Kasumi-1 (cell line): ENCODE measurements at regions not wholly inside any gene's neighbourhood (a gene's known extent, or its start where the extent isn't known, plus 50 kb on each side); places are given as distances from the start of the nearest gene placed in this dataset.

Experiments
- DNase-seq, 2 experiments: peaks; one replicate each; lab custom pipeline; 2025; lab: John Stamatoyannopoulos, UW

DNA sequence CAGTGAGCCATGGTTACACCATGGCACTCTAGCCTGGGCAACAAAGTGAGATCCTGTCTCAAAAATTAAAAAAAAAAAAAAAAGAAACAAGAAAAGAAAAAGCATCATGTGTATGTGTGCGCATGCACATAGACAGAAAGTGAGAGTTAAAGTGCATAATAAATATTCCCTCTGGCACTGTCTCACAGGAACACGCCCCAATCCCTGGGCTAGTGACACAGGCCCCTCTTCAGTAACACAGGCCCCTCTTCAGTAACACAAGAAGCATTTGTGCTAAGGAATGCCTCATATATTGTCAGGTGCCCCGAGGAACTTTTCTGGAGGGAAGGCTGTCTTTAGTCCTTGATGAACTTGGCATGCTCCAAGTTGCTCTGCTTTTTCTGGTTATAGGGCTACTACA lies 57.5 kb downstream of the RPL27A start:
- DNase-seq: no peak

DNA sequence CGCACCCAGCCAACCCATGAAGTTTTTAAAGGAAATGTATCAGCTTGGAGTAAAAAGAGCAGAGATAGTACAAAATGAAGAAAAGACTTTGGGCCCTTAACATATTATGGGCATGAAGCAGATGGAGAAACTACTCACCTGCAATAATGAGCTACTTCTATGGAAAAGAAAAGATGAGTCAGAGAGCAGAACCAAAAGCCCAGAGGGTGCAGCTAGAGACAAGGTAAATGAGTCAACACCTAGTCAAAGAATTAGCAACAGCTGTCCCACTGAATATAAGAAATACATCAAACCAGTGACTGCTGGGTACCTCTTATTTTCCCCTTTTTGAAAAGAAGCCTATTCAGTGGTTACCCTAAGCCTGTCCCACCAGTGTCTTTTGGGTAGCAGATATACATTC lies 61.8 kb downstream of the RPL27A start:
- DNase-seq: no peak

DNA sequence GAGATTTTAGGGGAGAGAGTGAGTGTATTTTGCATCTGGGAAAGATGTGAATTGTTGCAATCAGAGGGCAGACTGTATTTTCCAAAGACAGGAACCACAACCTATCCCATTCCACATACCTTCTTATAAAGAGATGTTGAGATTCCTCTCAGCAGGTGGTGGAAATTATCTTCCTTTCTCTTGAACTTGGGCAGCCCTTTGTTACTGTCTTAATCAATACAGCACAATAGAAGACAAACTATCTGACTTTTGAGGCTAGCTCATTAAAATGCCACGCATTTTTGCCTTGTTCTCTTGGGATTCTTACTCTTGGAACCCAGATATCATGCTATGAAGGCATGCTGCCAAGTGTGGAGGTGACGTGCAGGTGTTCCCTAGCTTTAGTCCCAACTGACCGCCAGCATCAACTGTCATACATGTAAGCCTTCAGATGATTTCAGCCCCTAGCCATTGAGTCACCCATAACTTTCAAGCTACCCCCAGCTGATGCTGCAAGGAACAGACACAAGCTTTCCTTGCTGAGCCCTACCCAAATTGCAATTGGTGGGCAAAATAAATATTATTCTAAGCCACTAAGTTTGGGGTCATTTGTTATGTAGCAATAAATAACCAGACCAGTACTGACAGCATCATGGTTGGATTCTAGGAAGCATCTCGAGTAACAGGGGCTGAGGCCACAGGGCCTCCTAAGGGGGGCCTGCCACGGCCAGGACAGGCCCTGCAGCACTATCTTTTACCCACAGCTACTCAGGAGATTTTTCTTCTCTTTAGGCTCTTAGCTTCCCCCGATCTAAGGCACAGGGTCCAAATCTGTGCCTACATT lies 63.0 kb downstream of the RPL27A start:
- no peak for DNase-seq

DNA sequence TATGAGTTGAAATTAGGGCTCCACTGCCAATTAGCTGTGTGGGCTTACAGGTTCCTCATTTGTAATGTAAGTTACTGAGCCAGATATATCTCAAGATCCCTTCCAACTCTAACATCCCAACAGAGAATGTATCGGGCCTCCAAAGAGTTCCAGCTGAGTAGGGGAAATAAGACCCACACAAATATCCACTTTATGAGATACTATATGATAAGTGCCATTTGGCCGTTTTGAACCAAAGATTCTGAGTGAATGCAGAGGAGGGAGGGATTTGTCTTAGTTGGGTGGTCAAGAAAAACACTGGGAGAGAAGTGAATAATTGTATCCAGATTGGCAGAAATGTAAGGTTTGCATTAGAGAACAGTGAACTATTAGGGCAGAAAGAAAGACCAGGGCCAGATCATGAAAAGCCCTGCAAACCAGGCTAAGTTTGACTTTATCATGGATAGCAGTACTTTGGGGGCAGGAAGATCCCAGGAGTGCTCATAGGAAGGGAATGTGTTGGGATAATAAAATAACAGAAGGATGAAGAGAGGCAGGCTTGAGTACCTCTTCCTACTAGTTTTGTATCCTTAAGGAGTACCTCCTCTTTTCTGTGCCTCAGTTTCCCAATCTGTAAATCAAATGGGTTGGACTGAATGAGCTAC lies 63.9 kb downstream of the RPL27A start:
- no peak for DNase-seq

DNA sequence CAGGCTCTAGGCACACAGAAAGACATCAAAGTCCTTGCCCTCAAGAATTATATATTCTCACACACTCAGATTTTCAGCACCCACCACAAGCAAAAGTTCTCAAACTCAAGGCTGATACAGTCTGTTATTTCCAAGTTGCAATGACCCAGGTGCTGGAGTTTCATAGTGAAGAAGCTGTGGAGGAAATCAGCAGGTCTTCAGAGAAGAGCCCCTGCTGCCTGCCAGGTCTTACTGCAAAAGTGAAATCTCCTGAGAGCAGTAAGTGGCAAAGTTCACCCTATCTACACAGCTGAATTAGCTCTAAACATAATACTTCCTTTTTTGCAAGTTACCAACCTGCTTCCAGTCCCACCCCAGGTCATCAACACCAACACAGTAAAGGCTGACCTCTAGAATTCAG lies 64.6 kb downstream of the RPL27A start:
- no peak for DNase-seq

DNA sequence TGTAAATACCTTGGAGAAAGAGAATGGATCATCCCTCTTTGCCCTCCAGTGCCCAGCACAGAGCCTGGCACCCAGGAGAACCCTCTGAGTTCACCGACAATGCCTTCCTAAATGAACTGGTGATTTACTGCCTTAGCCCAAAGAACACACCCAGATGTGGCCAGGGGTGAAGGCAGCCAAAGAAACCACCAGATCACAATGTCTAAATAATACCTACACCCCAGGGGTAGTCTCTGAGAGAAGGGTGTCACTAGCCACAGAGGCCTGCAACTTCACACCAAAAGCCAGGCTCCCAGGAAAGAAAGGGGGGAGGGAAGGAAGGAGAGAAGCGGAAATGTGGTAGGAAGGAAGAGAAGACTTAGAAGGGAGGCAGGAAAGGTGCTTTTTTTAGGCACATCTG lies 65.7 kb downstream of the RPL27A start:
- no peak for DNase-seq

DNA sequence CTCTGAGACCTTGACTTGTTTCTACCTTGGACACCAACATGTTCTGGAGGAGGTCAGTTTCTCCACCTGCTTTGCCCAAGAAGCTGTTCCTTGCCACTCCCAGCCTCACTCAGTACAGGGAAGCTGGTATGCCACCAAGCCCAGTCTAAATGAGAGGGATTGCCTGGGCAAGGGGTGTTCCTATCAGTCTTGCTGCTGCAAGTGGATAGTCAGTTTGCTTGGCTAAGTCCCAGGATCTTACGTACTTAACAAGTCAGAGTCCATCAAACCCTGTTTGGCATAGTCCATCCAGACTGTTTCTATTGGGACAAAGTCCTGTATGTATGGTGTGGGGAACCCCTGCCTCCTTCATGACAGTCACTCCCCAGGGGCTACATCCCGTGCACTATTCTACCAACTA lies 66.6 kb downstream of the RPL27A start:
- DNase-seq: no peak

DNA sequence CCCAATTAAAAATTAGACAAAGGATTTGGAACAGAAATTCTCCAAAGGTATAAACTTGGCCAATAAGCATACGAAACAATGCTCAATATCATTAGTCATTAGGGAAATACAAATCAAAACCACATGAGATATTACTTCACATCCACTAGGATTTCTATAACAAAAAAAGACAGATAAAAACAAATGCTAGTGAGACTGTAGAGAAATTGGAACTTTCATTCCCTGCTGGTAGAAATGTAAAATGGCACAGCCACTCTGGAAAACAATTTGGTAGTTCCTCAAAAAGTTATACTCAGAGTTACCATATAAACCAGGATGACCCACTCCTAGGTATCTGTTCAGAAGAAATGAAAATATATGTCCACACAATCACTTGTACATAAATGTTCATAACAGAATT lies 71.6 kb downstream of the RPL27A start:
- no peak for DNase-seq

DNA sequence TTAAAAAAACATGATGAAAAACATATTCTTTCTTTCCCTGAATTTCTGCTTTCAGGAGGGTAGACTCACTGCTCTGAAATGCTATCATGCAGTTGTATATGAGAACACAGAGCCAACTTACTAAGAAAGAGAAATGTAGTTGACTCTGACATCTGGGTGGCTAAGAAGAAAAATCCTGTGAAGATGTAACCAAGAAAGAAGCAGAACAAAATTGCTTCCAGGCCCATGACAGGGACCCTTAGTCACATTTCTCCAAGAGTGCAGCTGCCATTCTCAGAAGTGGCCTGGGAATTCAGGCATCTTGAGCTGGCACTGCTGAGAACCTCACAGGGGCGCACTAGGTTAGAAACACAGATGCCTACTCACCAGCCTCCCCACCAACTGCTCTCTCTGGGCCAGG lies 73.6 kb downstream of the RPL27A start:
- DNase-seq: no peak

DNA sequence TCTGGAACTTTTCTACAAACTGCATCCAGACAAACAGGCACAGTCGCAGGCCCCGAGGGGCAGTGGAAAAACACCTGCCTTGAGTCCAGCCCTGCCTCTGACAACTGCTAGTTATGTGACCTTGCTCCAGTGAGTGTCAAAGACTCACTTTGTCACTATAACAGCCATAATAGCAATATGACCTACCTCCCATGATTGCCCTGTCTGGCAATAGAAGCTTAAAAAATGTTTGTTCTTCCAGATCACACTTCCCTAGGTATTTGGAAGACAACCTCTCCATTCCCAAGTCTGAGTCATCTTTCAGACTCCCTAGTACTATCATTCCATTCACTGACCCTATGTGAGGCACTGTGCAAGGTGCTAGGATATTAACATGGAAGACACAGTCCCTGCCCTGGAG lies 74.5 kb downstream of the RPL27A start:
- DNase-seq: no peak

DNA sequence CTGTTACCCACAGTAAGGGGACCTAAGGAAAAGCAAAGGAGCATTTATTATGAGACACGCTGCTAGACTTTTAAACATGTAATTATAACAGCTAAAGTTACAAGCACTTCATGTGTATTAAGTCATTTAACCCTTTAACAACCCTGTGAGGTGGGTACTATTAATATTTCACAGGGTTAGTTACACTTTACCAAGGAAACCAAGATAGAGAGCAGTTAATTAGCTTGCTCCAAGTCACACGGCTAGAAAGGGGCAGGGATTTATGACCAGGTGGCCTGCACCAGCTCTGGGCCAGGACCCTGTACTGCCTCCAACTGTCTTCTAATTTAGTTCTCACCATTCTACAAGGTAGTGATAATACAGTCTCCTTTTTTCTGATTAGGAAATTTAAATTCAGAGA lies 74.9 kb downstream of the RPL27A start:
- DNase-seq: no peak

DNA sequence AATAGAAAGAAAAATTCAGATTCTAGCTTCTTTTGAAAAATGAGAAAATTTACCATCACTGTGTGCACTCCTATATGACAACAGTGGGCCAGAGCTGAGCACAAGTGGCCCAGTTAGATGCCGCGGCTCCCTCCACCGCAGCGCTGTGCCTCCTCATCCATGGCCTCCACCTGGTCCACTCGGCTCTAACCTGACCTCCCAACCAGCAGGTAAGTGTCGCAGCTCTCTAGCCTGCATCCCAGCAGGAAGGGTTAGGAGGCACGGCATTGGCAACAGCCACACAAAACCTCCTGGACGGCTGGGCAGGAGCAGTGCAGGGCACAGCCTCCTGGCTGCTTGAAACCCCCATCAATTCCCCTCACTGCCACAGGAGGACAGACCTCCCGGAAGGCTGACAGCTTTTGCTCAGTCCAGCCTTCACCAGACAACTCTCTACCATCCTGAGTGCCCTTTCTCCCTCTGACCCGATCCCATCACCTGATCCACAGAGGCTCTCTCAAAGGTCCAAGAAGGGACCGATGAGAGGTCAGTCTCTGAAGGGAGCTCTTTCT lies 76.1 kb downstream of the RPL27A start:
- DNase-seq: no peak

DNA sequence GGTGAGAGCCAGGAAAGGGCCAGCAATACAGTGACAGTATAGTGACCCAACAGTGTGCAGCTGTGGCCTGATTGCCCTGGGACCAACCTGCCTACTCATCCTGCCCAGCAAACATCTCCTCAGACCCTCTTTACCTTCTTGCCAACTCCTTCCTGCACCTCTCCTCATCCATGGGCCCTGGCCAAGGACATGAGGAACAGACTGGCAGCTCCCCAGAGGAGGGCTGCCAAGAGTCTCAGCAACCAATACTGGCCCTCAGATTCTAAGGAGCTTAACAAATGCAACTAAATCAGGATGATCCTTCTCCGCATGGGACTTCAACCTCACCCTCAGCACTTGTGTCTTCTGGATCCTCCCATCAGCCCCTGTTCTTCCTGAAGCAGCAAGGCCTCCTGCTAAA lies 77.0 kb downstream of the RPL27A start:
- DNase-seq: no peak

DNA sequence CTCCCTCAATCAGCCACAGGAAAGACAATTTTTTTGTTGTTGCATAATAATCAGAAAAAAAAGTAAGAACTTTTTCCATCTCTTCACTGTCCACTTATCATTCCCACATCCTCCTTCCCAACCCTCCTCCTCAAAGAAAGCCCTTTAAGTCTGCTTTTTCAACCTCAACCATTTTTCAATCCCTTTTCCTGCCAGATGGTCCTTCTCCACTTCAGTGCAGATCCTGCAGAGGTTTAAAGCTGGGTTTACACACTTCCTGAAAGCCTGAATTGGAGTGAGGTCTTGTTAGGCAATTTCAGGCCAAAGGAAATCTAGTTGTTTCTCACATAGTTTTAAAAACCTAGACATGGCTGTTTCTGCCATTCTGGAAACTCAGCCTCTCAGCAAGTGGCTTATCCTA lies 78.3 kb downstream of the RPL27A start:
- DNase-seq: peak; percentile 22 to 41

DNA sequence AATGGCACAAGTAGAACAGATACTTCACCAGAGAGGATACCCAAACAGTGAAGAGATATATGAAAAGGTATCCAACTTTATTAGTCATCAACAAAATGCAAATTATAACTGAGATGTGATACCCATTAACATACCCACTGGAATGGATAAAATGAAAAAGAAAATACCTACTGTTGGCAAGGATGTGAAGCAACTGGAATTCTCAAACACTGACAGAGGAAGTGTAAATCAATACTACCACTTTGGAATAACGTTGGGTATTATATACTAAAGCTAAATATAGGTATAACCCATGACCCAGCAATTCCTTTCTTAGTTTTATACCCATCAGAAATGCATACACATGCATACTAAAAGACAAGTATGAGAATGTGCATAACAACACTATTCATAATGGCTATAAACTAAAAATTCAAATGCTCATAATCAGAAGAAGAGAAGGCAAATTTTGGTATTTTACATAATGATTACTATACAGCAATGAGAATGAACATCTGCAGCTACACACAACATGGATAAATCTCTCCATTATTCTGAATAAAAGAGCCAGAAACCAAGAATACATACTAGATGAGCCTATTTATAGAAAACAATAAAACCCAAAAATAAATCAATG lies 80.6 kb downstream of the RPL27A start:
- no peak for DNase-seq

DNA sequence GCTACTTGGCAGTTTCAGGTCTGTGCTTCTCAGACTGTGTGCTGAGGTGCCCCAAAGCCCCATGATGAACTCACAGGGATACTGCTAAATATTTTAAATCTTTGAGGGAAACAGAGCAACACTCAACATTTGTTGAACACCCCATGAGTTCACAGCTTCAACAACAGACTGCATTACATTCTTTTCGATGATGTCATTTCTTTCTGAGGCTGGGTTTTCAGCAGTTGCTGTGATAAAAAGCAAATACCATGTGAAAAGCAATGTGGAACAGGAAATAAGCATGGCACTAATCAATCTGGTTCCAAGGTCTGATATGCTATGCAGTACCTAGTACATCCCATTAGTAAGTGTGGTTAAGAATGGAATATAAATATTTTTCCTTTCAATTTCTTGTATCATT lies 82.7 kb downstream of the RPL27A start:
- DNase-seq: no peak

DNA sequence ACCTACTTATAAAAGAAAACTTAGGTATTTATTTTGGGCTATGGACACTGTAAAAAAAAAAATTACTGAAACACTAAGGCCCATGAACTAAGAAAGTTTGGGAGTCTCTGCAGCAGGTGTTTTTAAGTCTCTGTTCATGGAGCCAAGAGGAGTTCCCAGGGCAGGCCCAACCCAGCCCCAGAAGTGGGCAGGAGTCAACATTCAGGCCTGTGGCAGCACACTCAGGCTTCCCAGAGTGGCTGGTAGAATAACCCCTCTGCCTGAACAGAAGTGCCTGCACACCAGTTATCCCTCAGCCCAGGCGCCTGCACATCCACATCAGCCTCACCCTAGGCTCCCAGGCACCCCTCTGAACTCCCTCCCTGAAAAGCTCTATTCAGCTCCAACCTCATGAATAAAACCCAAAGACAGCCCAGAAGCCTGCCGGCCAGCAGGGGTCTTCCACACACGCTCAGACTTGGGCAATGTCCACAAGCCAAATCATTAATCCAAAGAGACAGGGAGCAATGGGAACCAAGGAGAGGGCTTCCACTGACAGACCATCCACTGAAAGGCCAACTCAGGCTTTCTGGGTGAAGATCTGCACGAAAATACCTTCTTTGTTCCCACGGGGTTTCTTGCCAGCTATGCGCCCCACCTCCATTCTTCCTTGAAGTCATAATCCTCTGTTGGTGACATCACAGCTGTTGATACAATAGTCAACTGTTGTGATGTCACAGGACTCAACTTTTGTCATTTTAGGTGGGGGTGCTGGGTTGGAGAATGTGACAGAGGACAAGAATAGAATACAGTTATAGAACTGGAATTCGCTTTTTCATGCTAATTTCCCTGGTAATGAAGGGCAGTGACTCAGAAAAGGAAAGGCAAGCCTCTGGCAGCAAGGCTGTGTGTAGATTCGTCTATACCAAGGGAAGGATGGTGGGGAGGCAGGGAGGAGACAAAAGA lies 83.7 kb downstream of the RPL27A start:
- no peak for DNase-seq

DNA sequence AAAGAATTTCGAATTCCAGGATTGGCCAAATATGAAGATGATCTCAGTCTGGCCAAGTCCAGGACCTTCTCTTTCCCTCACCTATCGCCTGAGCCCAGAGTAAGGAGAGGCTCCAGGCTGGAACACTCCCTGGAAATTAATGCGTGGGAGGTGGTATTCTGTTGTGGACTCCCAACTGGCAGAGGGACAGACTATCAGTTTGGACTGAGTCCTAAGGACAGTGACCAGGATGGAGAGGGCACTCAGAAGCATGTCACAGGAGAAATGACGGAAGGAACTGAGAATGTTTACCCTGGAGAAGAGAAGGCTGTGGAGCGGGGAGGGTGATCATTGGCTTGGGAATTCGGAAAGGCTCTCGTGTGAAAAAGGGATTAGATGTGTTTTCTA lies 84.4 kb downstream of the RPL27A start:
- no peak for DNase-seq

DNA sequence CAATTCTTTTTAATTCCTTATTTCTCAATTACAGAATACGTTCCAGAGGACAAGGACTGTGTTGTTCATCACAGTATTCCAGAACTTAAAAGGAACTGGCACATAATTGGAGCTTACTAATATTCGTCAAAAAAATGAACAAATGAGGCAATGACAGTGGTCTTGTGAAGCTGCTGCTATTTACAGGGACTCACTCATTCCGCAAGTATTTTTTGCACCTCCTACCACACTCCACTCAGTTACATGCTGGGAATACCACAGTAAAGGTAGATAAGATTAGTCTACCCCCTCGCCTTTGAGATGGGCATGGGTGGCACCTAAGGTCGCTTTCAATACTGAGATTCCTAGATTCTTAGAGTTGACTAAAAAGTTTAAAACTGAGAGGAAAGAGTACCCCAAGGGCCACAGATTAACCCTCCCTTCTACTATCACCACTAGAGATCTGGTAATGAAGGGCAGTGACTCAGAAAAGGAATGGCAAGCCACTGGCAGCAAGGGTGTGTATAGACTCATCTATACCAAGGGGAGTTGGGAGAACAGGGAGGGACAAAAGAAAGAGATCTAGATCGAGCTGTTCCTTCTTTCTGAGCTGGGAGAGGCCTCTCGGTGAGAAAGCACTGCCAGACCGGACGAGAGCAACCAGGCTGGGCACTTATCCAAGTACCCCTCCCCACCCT lies 85.0 kb downstream of the RPL27A start:
- DNase-seq: no peak

DNA sequence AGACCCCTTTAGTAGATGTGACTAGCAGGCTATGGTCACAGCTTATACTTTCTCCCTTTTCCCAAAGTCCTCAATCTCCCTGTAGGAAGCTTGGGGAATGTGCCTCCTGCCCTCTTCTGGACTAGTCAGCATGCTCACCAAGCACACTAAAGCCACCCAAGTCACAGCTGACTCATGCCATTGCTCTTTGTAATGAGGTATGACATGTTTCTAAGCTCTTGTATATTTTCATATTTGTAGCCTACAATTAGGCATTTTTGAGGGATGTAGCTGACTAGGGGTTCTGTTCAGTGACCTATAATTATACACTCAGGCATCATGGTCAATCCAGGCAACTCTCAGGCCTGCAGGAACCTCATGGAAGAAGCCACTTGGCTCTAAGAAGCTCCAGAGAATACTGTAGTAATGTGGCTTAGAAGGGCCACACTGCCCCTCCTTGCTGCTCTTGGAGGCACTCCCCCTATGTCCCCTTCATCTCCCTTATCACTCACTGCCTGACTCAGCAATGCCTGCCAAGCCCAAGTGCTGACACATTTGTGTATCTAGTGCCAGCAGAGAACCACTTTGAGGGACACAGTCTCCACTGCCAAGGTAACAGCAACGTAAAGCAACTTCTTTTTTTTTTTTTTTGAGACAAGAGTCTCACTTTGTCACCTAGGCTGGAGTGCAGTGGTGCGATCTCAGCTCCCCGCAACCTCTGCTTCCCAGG lies 86.2 kb downstream of the RPL27A start:
- no peak for DNase-seq
